BJ (cell line): ENCODE measurements at regions not wholly inside any gene's neighbourhood (a gene's known extent, or its start where the extent isn't known, plus 50 kb on each side); places are given as distances from the start of the nearest gene placed in this dataset.

Source experiments
- CTCF ChIA-PET: fragments of 350-600 bp; formaldehyde crosslinking; extraction: SDS; loops from one replicate; lab custom pipeline; 2021; ENCODE audit warnings: antibody characterized with exemption, inconsistent platforms; lab: Yijun Ruan, JAX
- POLR2A ChIA-PET: fragments of 300-600 bp; sonication (Branson Sonifier 250); formaldehyde crosslinking; extraction: SDS; loops from one replicate; lab custom pipeline; 2021; ENCODE audit warnings: antibody characterized with exemption; lab: Charles Lee
- DNase-seq: peaks from one replicate; pipeline ENCODE4 v3.0.0-alpha.2; 2011; ENCODE audit warnings: low read depth
- H3K27me3 ChIP-seq: 2 replicates; pipeline ENCODE4 v1.6.0; 2011; ENCODE audit warnings: low read length; ENCODE audit not compliant: control insufficient read depth, insufficient read depth
- H3K36me3 ChIP-seq: 2 replicates; pipeline ENCODE4 v1.5.1; 2011; ENCODE audit warnings: low read length; ENCODE audit not compliant: control insufficient read depth, insufficient read depth
- H3K4me3 ChIP-seq: 2 replicates; pipeline ENCODE4 v1.5.1; 2011; ENCODE audit warnings: low read depth, mild to moderate bottlenecking, control low read depth, low read length
- TF ChIP-seq, protein P1 (sequence below): IDR thresholded peaks from 2 replicates; pipeline ENCODE4 v1.5.1; 2011; ENCODE audit warnings: low read depth, mild to moderate bottlenecking, control low read depth, inconsistent platforms, low read length, moderate library complexity; ENCODE audit not compliant: insufficient read depth

DNA sequence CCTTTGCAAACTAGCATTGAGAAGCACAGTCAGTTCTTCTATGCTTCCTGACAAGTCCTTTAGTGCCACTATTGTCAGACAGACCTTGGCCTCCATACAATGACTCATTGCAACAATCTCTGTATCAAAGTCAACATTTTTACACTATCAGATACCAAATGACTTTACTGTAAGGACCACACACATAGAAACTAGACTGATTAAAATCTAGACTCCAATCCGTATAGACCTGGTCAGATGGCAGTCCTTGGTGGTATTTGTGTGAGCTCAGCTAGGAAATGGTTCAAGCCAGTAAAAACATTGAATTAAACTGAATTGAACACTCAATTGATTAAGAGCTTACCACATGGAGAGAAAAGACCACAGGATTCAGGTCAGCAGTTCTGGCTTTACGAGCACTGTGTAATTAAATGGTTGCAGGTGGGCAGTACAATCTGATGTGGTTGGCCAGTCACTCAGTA lies 549.8 kb upstream of the LCORL start:
- Histone ChIP-seq H3K36me3 (no peaks in the 10 kb centered on the region), H3K4me3 (no peak overlapping the region), H3K27me3 (no peaks in the 10 kb centered on the region)
- DNase-seq = no peak
- ChIA-PET CTCF (no interaction called here), POLR2A (no interaction called here)
- TF ChIP-seq, protein P1, sequence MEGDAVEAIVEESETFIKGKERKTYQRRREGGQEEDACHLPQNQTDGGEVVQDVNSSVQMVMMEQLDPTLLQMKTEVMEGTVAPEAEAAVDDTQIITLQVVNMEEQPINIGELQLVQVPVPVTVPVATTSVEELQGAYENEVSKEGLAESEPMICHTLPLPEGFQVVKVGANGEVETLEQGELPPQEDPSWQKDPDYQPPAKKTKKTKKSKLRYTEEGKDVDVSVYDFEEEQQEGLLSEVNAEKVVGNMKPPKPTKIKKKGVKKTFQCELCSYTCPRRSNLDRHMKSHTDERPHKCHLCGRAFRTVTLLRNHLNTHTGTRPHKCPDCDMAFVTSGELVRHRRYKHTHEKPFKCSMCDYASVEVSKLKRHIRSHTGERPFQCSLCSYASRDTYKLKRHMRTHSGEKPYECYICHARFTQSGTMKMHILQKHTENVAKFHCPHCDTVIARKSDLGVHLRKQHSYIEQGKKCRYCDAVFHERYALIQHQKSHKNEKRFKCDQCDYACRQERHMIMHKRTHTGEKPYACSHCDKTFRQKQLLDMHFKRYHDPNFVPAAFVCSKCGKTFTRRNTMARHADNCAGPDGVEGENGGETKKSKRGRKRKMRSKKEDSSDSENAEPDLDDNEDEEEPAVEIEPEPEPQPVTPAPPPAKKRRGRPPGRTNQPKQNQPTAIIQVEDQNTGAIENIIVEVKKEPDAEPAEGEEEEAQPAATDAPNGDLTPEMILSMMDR = no peak

DNA sequence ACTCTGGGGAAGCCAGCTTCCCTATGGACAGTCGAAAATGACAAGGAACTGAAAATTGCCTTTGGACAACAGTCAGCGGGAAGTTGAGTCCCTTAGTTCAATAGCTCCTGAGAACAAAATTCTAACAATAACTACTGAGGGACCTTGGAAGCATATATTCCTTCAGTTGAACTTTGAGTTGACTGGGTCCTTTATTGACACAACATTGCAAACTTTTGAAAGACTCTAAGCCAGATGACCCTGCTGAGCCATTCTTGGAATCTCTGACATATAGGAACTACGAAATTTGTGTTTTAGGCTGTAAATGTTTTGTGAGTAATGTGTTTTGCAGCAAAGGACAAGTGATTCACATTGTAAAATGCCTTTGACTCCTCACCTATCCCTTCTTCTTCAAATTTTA lies 548.8 kb upstream of the LCORL start:
- H3K4me3 ChIP-seq = no peak overlapping the region
- ChIA-PET CTCF (no interaction called here), POLR2A (no interaction called here)
- TF ChIP-seq, protein P1 = no peak
- H3K36me3 ChIP-seq = no peaks in the 10 kb centered on the region
- no peak for DNase-seq
- no peaks in the 10 kb centered on the region for H3K27me3 ChIP-seq

DNA sequence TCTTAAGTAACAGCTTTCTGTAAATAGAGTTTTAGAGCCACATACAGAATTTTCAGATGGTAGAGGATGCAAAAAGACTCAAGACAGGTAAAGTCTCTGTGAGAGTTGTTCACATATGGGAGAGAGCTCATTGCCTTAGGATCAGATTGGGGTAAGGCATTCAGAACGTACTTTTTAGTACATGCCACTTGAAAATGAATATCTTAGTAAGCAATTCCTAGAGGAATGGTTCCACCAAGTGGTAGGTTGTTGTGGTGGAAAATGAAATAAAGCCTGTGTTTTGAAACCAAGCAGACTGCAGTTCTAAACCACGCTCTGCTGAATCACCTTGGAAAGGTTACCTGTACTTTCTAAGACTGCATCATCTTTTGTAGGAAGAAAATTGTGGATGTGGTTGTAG lies 547.0 kb upstream of the LCORL start:
- Histone ChIP-seq H3K36me3 (no peaks in the 10 kb centered on the region), H3K4me3 (no peak overlapping the region), H3K27me3 (no peaks in the 10 kb centered on the region)
- DNase-seq = no peak
- CTCF ChIA-PET = interaction anchor here (0.6 kb wide), 1 partner anchor 778 kb away, joined by 3 read pairs; no protein-coding TSS in a partner anchor
- TF ChIP-seq, protein P1 = no peak
- POLR2A ChIA-PET = no interaction called here

DNA sequence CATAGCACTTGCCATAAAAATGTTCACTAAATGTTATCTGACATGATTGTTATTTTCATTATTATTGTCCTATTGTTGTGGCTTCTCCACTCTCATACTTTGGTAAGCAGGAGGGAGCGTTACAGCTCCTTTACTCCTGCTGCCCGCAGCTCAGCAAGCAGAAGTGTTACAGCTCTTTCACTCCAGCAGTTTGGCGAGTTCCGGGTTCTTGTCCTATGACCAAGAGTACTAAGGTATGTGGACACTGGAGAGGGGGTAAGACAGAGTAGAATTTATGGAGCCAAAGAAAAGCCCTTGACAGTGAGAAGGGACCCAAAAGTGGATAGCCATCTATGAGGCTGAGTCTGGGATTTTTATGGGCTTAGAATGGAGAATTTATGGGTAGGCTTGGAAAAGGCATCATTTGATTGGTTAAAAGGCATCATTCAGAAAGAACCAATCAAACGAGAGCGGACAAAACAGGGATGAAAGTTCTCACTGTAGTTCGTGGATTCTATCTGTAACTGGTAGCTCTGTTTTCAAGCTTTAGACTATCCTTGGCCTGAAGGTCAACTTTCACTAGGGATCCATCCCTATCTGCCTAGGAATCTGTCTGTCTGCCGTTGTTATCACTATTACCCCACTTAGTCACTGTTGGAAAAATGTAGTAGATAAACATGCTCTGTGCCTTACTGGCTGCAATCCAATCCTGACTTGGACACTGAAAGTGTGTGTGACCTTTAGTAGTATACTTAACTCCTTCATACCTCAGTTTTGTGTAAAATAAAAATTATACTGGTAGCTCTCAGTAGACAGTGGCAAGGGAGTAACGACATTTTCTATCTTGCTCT lies 545.6 kb upstream of the LCORL start:
- H3K4me3 ChIP-seq = no peak overlapping the region
- TF ChIP-seq, protein P1 = no peak
- CTCF ChIA-PET = no interaction called here
- H3K27me3 ChIP-seq = no peaks in the 10 kb centered on the region
- H3K36me3 ChIP-seq = no peaks in the 10 kb centered on the region
- no peak for DNase-seq
- POLR2A ChIA-PET = no interaction called here

DNA sequence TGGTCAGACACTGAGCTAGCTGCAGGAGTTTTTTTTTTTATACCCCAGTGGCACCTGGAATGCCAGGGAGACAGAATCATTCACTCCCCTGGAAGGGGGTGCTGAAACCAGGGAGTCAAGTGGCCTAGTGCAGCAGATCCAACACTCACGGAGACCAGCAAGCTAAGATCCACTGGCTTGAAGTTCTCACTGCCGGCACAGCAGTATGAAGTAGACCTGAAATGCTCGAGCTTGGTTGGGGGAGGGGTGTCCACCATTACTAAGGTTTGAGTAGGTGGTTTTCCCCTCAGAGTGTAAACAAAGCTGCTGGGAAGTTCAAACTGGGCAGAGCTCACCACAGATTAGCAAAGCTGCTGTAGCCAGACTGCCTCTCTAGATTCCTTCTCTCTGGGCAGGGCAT lies 537.9 kb upstream of the LCORL start:
- H3K27me3 ChIP-seq = no peaks in the 10 kb centered on the region
- ChIA-PET CTCF (no interaction called here), POLR2A (no interaction called here)

More for the DNA sequence above, 537.9 kb upstream of the LCORL start:
- no peak for DNase-seq
- no peaks in the 10 kb centered on the region for H3K36me3 ChIP-seq
- no peak overlapping the region for H3K4me3 ChIP-seq
- TF ChIP-seq, protein P1 = no peak
